ENCODE measurements at regions not wholly inside any gene's neighbourhood (a gene's known extent, or its start where the extent isn't known, plus 50 kb on each side); places are given as distances from the start of the nearest gene placed in this dataset.
"Not testable (repeated sequence)": the region's sequence is repeated elsewhere in the genome, so short reads cannot be mapped to it uniquely, and the experiment has no call there.

GRCh38 chr3:159654183-159655134 lies 334.2 kb upstream of the IL12A start:
- DNase-seq (ENCODE audit: low read depth in 3 of 3), result no peak

- DNase-seq (ENCODE audit: low read depth in 3 of 3), result no peak
Observed at GRCh38 chr3:159655202-159655601, 333.4 kb upstream of the IL12A start.

DNA sequence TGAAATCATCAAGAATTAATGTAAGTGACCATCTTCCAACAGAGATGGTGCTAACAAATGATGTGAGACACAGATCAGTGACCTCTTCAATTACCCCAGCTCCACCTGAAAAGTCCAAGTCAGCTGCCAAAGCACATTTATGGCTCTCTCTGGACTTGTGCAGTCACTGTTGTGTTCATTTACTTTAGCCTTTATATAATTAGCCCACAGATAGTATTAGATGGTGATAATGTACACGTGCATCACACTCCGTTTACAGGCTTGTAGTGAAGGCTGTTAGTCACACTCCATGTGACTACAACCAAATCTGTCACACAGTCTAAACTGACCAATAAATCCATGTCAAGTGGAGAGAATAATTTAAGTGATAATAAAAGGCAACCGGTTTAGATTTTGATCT lies 331.5 kb upstream of the IL12A start:
- DNase-seq (ENCODE audit: low read depth in 3 of 3), result no peak

- DNase-seq (ENCODE audit: low read depth in 3 of 3), result no peak
Observed at GRCh38 chr3:159657629-159658028, 331.0 kb upstream of the IL12A start.

GRCh38 chr3:159660326-159660725 lies 328.3 kb upstream of the IL12A start:
- no peak for DNase-seq (ENCODE audit: low read depth in 3 of 3)

DNA sequence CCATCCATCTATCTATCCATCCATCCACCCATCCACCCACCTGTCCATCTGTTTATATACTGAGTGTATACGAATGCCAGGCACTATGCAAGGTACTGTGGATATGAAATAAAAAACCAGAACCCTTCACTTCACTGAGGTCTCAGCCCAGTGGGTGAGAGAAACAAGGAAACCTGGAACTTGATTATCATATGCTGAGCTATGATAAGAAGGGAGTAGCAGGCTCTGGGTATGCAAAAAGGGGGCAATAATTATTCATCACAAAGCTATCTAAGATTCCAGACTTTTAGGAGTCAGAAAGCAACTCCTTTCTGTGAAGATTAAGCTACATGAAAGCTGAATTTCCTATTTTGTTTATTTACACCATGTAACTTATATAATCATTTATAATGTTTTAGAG lies 327.7 kb upstream of the IL12A start:
- DNase-seq (ENCODE audit: low read depth in 3 of 3), result no peak

GRCh38 chr3:159662549-159662948 lies 326.1 kb upstream of the IL12A start:
- DNase-seq (ENCODE audit: low read depth in 3 of 3), result no peak

DNA sequence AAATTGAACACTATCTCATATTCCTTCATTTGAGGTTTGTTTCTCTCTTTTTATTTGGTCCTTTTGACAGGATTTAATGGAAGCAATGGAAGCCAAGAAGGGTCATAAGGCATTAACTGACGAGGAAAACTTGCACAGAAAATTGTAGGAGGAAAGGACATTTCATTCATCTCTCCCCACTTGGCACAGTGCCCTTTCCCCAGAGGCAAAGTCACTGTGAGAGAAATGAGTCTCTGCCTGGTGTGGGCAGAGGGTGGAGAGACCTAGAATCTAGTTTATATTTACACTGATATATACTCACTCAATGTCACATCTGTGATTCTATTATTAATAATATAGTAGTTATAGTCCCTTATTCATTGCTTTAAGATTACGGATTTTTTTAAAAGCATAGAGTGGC lies 324.6 kb upstream of the IL12A start:
- DNase-seq (ENCODE audit: low read depth in 3 of 3), result no peak

DNA sequence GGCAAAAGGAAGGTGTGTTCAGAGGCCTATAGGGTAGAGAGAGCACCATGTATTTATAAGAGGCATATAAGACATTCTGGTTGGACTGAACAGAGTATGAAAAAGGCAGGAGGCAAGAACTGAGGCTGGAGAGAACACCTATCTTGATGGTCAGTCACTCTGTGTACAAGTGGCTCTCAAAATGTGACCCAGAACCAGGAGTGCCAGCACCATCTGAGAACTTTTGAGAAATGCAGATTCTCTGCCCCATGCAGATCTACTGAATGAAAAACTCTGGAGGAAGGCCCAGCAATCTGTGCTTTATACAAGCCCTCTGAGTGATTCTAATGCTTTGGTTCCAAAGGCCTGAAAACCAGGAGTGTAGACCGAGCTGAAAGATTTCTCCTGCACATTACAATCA lies 324.0 kb upstream of the IL12A start:
- no peak for DNase-seq (ENCODE audit: low read depth in 3 of 3)

DNA sequence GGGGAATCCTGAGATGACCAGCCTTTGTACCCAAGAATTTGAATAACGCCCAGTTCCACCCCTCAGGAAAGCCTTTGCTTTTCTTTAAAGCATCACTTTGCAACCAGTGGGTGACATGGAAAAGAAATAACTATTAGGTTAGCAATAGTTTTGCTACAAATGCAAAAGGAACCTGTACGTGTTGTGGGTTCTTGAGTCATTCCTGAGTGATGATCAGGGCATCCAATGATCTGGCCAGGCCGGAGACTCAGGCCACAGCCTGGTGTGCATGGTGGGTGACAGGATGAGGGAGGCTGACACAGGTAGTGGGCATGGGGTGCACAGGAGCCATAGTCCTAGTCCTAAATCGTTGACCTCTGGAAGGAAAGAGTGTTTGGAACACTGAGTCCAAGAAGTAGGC lies 321.4 kb upstream of the IL12A start:
- DNase-seq (ENCODE audit: low read depth in 3 of 3), result no peak

DNA sequence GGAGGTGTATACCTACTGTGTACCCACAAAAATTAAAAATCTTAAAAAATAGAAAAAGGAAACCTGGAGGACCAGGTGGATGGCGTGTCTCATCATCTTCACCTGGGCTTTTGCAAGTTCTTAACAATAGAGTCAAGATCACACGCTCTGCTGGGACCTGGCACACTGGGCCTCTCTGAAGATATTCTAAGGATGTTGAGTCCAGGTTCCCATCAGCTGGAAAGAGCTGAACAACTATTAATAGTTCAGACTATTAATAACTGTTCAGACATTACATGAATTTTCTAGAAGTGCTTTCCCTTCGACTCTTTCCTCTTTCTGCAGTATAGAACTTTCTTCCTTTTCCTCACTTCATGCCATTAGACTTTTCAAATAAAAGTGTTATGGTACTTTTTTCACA lies 320.2 kb upstream of the IL12A start:
- no peak for DNase-seq (ENCODE audit: low read depth in 3 of 3)

DNA sequence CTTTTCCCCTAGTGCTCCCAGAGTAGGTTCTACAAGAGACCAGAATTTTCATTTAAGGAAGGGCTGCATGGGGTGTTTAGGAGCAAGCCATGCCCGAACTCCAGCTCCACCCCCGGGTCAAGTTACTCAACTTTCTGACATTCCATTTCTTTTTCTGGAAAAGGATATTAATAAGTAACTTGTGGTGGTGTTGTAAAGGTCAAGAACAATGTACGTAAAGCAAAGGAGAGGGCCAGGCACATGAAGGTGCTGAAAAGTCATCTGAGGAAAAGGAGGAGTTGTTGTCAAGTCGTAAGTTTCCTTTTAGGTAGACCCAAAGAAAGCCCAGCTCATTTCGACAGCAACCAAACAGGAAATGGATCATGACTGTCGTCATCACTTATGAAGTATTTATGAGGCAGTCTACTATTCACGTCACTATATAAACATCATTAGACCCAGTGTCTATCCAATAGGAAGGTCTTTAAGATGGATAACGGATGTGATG lies 319.6 kb upstream of the IL12A start:
- DNase-seq (ENCODE audit: low read depth in 3 of 3), result no peak

DNA sequence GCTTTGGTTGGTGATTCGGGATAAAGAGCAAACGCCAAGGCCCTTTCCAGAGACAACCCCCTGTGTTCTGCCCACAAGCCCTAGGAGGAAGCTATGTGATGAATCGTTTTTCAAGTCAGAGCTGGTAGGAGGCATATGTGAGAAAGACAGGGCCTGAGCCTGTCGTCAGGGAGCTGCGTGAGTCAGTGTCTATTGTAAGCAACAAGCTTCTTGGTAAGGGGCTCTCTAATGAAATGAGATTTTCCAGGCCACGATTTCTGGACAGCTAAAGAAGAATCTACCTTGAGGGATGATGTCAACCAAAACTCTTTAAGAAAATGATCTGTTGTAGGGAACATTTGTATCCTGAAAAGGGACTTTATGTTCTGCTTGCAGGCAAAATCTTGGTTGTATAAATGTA lies 318.9 kb upstream of the IL12A start:
- no peak for DNase-seq (ENCODE audit: low read depth in 3 of 3)

- DNase-seq (ENCODE audit: low read depth in 3 of 3), result no peak
Observed at GRCh38 chr3:159672728-159673688, 315.6 kb upstream of the IL12A start.

- DNase-seq (ENCODE audit: low read depth in 3 of 3), result no peak
Observed at GRCh38 chr3:159674583-159674982, 314.1 kb upstream of the IL12A start.

DNA sequence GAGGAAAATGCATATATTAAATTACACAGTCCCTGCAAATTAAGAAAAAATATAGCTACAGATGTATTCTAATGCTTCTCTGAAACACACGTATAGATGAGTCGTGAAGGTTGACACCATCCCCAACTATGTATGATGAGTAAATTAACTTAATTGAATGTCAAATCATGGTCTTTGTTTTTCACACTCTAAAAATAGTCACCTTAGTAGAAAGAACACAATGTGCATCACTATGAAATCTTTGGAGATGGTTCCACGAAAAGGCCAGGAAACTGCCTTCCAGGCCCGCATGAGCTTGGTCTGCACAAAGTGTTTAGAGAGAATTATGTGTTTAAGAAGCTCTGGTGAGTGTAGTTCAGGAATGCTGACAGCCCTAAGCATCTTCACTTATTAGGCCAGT lies 313.4 kb upstream of the IL12A start:
- no peak for DNase-seq (ENCODE audit: low read depth in 3 of 3)

DNA sequence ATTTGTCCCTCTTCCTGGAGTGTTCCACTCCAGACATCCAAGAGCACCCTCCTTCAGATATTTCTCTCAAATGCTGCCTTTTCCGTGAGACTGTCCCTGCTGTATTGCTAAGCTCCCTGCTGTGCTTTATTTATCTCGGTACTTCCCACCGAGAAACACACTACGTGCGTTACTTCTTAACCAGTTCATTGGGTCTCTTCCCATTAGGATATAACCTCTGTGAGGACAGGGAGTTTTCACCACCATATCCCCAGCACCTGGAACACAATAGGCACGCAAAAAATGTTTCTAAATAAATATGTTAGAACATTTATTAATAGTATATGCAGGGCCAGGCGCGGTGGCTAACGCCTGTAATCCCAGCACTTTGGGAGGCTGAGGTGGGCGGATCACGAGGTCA lies 308.7 kb upstream of the IL12A start:
- no peak for DNase-seq (ENCODE audit: low read depth in 3 of 3)

DNA sequence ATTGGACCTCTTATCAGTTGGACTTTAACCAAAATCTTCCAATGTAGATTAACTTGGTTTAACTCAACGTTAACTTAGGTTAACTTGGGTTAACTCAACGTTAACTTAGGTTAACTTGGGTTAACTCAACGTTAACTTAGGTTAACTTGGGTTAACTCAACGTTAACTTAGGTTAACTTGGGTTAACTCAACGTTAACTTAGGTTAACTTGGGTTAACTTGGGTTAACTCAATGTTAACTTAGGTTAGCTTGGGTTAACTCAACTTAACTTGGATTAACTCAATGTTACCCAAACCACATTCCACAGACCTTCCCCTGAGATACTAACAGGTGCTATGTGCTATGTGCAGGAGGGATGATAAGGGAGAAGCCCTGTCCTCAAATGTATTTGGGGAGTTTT lies 306.9 kb upstream of the IL12A start:
- not testable (repeated sequence) for DNase-seq (ENCODE audit: low read depth in 3 of 3)

- no peak for DNase-seq (ENCODE audit: low read depth in 3 of 3)
Observed at GRCh38 chr3:159685801-159686200, 302.8 kb upstream of the IL12A start.

- no peak for DNase-seq (ENCODE audit: low read depth in 3 of 3)
Observed at GRCh38 chr3:159693226-159693625, 295.4 kb upstream of the IL12A start.

DNA sequence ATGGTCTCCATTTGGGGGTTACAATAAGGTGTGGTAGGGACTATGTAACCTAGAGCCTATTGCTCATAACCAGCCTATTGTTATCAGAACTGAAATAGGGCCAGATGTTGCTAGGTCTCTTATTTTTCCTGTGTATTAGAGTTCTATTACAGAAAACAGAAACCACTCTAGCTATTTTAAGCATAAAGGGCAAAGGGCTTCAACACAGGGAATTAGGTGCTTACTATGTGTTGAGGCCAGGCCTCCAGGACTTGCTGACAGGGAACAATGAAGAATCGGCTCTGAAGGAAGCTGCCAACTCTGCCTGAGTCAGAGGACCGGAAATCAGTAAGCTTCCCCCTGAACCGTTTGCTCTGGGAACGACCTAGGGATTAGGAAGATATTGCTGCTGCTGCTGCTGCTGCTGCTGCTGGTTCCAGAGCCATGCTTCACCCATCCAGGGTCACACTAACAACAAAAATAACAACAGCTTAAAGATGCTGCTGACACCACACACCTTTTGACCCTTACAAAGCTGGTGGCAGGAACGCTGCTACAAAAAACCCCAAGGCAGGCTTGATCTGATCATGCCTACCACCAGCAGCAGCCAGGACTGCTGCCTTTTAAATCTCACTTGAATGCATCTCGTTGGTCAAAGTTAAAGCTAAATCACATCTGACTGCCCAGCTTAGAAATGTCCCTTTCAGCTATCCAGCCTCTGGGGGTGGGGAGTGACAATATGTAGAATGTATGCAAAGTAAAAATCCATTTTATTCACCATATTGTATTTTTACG lies 276.9 kb upstream of the IL12A start:
- DNase-seq (ENCODE audit: low read depth in 3 of 3), result no peak

DNA sequence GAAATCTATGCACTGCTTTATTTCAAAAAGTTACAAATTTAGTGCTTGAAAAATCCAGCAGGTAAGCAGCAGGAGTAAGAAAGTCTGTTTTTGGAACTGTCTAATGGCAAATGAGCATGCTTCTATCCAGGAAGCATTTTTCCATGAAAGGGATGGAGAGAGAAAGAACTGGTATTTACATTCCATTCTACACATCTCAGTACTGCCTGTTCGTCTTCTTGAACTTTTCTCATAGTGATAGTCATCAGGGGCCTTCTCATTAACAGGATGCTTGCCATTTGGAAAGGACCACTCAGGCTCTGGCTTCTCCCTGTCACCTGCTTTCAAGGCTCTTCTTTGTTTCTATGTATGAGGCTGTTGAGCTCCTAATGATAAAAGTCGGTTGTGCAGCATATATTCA lies 267.3 kb upstream of the IL12A start:
- DNase-seq (ENCODE audit: low read depth in 3 of 3), result no peak

Measured in stimulated activated CD4-positive, alpha-beta T cell treated with anti-CD3 and anti-CD28 coated beads, TNF-alpha, amount 100 ng/mL, for 24 hours (primary cell).